Activated T-helper 2 cell treated with anti-CD3 and anti-CD28 coated beads, Interferon-gamma antibody, Interleukin-2, Interleukin-4, amounts not matched to agents 10 μg/mL and 5 μg/mL and 100 μg/mL, durations not matched to agents 14 hours and 24 hours and 36 hours (primary cell): ENCODE measurements at regions not wholly inside any gene's neighbourhood (a gene's known extent, or its start where the extent isn't known, plus 50 kb on each side); places are given as distances from the start of the nearest gene placed in this dataset.
"Not testable (repeated sequence)": the region's sequence is repeated elsewhere in the genome, so short reads cannot be mapped to it uniquely, and the experiment has no call there.

Experiments used
- DNase-seq: peaks from one replicate; pipeline ENCODE4 v3.0.0; 2021; ENCODE audit warnings: low spot score
- H3K27ac Mint-ChIP-seq: one replicate; pipeline ENCODE4 v1.8.0; 2021; ENCODE audit warnings: mixed read lengths
- H3K27me3 Mint-ChIP-seq: one replicate; pipeline ENCODE4 v1.8.0; 2021; ENCODE audit warnings: low read depth, mixed read lengths
- H3K36me3 Mint-ChIP-seq: one replicate; pipeline ENCODE4 v1.8.0; 2021; ENCODE audit warnings: low read depth, mixed read lengths
- H3K4me1 Mint-ChIP-seq: one replicate; pipeline ENCODE4 v1.8.0; 2021; ENCODE audit warnings: low read depth, mixed read lengths
- H3K4me3 Mint-ChIP-seq: one replicate; pipeline ENCODE4 v1.8.0; 2021; ENCODE audit warnings: low read depth, mild to moderate bottlenecking, moderate library complexity, mixed read lengths
- H3K9me3 Mint-ChIP-seq: one replicate; pipeline ENCODE4 v1.8.0; 2021; ENCODE audit warnings: mixed read lengths
- intact Hi-C: fragments of 100-400 bp; cut with micrococcal nuclease; formaldehyde crosslinking; loops from one replicate; pipeline ENCODE4 v1.15.1; 2023

DNA sequence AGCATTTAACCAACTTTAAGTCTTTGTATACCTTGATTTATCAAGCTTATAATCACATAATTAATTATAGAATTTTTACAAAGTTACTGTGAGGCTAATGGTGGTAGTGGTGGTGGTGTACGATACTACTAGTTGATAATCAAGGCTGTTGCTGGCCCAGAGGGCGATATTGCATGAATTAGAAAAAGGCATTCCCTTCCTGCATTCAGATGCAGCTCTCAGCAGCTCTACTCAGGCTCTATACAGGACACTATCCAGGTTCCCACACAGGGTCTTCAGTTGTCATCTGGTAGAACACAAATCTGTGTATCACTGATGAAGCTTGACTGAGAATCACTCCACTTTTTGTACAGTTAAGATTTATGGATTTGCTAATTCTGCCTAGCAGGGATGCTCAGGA, 562.8 kb upstream of the C9orf72 start:
- Mint-ChIP-seq H3K27me3 (no peaks in the 10 kb centered on the region), H3K27ac (no peak overlapping the region), H3K4me3 (no peak overlapping the region), H3K36me3 (no peaks in the 10 kb centered on the region), H3K9me3 (no peaks in the 10 kb centered on the region), H3K4me1 (no peaks in the 10 kb centered on the region)
- no peak for DNase-seq
- intact Hi-C loops: no loop called here

GRCh38 chr9:28147430-28147829, 574.1 kb upstream of the C9orf72 start:
- intact Hi-C loops, H3K4me3 Mint-ChIP-seq: not testable (repeated sequence)

DNA sequence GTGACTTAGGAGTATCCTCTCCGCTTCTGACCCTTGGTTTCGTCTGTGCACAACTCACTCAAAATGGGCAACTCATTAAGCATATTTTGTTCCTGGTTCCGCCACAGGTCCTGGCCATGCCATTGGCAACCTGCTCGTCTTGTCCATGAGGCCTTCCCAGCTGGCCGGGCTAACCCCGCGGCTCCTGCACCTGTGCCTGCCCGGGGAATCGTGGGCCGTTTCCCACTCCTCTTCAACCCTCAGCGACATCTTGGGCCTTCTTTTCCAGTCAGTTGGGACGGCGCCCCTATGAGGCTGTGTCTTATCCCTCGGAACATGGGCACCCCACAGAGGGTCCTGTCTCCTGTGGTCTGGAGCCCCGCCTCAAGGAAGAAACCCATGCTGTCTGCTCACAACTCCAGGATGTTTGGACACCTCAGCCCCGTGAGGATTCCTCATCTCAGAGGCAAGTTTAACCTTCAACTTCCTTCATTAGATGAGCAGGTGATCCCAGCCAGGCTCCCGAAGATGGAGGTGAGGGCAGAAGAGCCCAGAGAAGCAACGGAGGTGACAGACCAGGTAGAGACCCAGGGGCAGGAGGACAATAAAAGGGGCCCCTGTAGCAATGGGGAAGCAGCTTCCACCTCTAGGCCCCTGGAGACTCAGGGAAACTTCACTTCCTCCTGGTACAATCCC, 574.8 kb upstream of the C9orf72 start:
- H3K36me3 Mint-ChIP-seq, H3K4me1 Mint-ChIP-seq, intact Hi-C loops, H3K4me3 Mint-ChIP-seq, H3K27me3 Mint-ChIP-seq, DNase-seq, H3K27ac Mint-ChIP-seq: not testable (repeated sequence)
- peaks cover 13% of the 10 kb centered on the region for H3K9me3 Mint-ChIP-seq

More at GRCh38 chr9:28147430-28147829, 574.1 kb upstream of the C9orf72 start:
- DNase-seq, H3K36me3 Mint-ChIP-seq, H3K4me1 Mint-ChIP-seq, H3K27me3 Mint-ChIP-seq, H3K27ac Mint-ChIP-seq: not testable (repeated sequence)
- peaks cover 13% of the 10 kb centered on the region for H3K9me3 Mint-ChIP-seq

DNA sequence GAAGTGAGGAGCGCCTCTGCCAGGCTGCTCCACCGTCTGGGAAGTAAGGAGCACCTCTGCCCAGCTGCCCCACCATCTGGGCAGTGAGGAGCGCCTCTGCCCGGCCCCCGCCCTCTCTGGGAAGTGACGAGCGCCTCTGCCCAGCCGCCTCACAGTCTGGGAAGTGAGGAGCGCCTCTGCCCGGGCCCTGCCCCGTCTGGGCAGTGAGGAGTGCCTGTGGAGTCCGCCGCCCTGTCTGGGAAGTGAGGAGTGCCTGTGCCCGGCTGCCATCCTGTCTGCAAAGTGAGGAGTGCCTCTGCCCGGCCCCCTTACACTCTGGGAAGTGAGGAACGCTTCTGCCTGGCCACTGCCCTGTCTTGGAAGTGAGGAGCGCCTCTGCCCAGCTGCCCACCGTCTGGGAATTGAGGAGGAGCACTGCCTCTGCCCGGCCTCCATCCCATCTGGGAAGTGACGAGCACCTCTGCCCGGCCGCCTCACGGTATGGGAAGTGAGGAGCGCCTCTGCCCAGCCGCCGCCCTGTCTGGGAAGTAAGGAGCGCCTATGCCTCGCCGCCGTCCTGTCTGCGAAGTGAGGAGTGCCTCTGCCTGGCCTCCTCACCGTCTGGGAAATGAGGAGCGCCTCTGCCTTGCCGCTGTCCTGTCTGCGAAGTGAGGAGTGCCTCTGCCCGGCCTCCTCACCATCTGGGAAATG, 576.2 kb upstream of the C9orf72 start:
- H3K27me3 Mint-ChIP-seq, intact Hi-C loops, H3K4me3 Mint-ChIP-seq, H3K27ac Mint-ChIP-seq, H3K4me1 Mint-ChIP-seq, DNase-seq, H3K36me3 Mint-ChIP-seq: not testable (repeated sequence)
- H3K9me3 Mint-ChIP-seq: peaks cover 13% of the 10 kb centered on the region

DNA sequence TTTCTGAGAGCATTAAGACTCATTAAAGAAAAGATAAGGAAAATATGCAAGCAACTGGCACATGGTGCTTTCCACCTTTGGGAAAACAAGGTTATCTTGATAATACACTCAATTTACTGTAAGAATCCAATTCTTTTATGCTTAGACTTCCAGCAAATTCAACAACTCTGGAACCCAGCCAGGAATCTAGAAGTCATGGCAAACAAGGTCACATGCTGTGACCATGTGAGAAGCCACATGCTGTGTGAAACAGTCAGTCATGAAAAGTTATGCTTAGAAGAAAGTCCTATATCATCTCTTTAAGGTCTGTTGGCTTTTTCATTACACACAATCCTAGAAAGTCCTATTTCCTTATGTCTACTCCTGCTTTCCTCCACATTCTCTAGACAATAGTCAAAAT, 581.8 kb upstream of the C9orf72 start:
- H3K4me3 Mint-ChIP-seq: no peak overlapping the region
- H3K4me1 Mint-ChIP-seq: no peaks in the 10 kb centered on the region
- intact Hi-C loops: no loop called here

DNA sequence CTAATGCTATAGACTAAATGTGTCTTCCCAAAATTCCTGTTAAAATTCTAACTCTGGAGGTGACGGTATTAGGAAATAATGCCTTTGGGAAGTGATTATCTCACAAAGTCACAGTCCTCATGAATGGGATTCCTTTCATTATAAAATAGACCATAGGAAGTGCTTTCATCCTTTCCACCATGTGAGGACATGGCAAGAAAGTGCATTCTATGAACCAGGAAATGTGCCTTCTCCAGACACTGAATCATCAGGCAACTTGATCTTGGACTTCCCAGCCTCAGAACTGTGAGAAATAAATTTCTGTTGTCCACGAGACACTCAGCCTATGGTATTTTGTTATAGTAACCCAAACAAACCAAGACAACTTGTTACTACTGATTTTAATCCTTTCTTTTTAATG, 582.4 kb upstream of the C9orf72 start:
- intact Hi-C loops: no loop called here
- Mint-ChIP-seq H3K36me3 (no peaks in the 10 kb centered on the region), H3K9me3 (peaks cover 6% of the 10 kb centered on the region), H3K27me3 (no peaks in the 10 kb centered on the region), H3K4me1 (no peaks in the 10 kb centered on the region), H3K27ac (no peak overlapping the region), H3K4me3 (no peak overlapping the region)
- DNase-seq: no peak

More for the DNA sequence above, 581.8 kb upstream of the C9orf72 start:
- peaks cover 10% of the 10 kb centered on the region for H3K9me3 Mint-ChIP-seq
- H3K36me3 Mint-ChIP-seq: no peaks in the 10 kb centered on the region
- no peak for DNase-seq
- H3K27ac Mint-ChIP-seq: no peak overlapping the region
- H3K27me3 Mint-ChIP-seq: no peaks in the 10 kb centered on the region

DNA sequence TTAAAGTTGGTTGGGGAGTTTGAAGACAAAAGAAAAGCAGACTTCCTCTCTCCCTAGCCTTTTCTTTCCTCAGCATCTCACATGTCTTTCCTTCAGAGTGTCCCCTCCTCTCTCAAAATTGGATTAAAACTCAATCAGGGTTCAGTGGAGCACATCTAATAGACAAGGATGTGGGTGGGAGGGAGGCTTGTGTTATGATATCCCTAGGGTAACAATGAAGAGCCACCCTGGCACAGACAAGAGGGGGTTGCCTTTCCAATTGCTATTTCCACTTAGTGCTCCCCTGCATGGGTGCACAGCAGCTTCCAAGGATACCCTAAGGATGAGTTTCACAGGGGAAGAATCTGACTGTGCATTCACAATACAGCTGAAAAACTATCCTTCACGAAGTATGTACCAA, 585.2 kb upstream of the C9orf72 start:
- DNase-seq: no peak
- Mint-ChIP-seq H3K36me3 (no peaks in the 10 kb centered on the region), H3K4me1 (no peaks in the 10 kb centered on the region), H3K27me3 (no peaks in the 10 kb centered on the region), H3K27ac (no peak overlapping the region), H3K9me3 (peaks cover 5% of the 10 kb centered on the region), H3K4me3 (no peak overlapping the region)
- intact Hi-C loops: no loop called here

- Mint-ChIP-seq H3K9me3 (peaks cover 4% of the 10 kb centered on the region), H3K4me3 (no peak overlapping the region), H3K27me3 (no peaks in the 10 kb centered on the region), H3K27ac (no peak overlapping the region), H3K36me3 (no peaks in the 10 kb centered on the region), H3K4me1 (no peaks in the 10 kb centered on the region)
- DNase-seq: no peak
- intact Hi-C loops: no loop called here
These were observed 590.3 kb upstream of the C9orf72 start for GRCh38 chr9:28163619-28164018.

- H3K4me3 Mint-ChIP-seq: no peak overlapping the region
- DNase-seq: no peak
- intact Hi-C loops: no loop called here
These were observed 592.9 kb upstream of the C9orf72 start for GRCh38 chr9:28166179-28166578.

DNA sequence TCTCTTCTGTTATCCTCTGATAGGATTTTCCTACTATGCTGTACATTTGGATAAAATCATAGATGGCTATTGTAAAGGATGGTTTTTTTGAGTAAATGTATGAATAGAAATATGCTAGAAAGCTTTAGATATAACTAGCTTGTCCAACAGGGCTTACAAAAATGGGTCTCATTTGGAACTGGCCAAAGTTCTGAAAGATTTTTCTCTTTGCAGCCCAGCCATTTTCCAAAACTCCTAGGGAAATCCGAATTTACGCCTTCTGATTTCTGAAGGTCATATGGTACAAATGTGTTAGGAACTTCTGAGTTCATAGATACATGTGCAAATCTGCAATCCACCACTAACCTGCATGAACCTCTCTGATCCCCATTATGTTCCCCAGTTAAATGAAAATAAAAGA, 603.9 kb upstream of the C9orf72 start:
- intact Hi-C loops: no loop called here
- H3K4me3 Mint-ChIP-seq: no peak overlapping the region
- peaks cover 4% of the 10 kb centered on the region for H3K9me3 Mint-ChIP-seq
- no peak overlapping the region for H3K27ac Mint-ChIP-seq
- DNase-seq: no peak
- H3K27me3 Mint-ChIP-seq: no peaks in the 10 kb centered on the region
- no peaks in the 10 kb centered on the region for H3K4me1 Mint-ChIP-seq
- H3K36me3 Mint-ChIP-seq: no peaks in the 10 kb centered on the region

More at GRCh38 chr9:28166179-28166578, 592.9 kb upstream of the C9orf72 start:
- no peaks in the 10 kb centered on the region for H3K27me3 Mint-ChIP-seq
- peaks cover 4% of the 10 kb centered on the region for H3K9me3 Mint-ChIP-seq
- no peaks in the 10 kb centered on the region for H3K36me3 Mint-ChIP-seq
- no peak overlapping the region for H3K27ac Mint-ChIP-seq
- H3K4me1 Mint-ChIP-seq: no peaks in the 10 kb centered on the region

DNA sequence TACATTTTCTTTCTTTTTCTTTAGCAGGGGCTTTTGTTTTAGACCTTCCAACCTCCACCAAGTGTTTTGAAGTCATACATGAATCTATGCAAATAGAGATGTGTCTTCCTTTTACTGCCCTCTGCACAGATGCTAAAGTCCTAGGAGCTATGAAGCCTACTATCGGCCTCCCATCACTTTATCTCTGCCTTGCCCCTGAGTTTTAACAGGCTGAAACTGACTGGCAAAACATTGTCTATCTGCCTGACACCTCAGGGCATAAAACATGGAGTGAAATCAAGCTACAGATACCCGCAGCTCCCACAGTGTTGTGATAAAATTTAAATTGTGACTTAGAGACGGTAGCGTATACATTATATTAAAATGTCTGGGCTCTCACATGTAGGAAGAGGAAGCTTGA, 604.6 kb upstream of the C9orf72 start:
- no peak for DNase-seq
- Mint-ChIP-seq H3K4me3 (no peak overlapping the region), H3K9me3 (peaks cover 4% of the 10 kb centered on the region), H3K27me3 (no peaks in the 10 kb centered on the region), H3K36me3 (no peaks in the 10 kb centered on the region), H3K27ac (no peak overlapping the region), H3K4me1 (no peaks in the 10 kb centered on the region)
- intact Hi-C loops: no loop called here

DNA sequence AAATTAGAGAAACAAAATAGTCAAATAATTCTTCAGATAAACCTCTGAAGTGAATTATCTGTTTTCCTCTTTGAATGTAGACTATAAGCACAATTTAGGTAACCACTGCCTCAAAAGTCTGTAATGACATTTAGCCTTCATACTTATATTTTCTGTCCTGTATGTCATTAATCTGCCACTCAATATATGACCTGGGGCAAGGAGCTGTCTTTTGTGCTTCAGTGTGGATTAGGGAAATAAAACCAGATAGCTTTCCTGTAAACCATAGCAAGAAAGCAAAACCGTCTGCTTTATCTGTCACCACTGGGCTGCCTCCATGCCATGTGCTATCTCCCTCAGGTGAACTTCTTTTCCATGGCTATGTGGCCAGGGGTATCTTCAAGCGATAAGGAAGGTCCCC, 606.6 kb upstream of the C9orf72 start:
- peaks cover 11% of the 10 kb centered on the region for H3K9me3 Mint-ChIP-seq
- H3K36me3 Mint-ChIP-seq: no peaks in the 10 kb centered on the region
- intact Hi-C loops: no loop called here
- DNase-seq: no peak
- no peaks in the 10 kb centered on the region for H3K4me1 Mint-ChIP-seq
- no peak overlapping the region for H3K4me3 Mint-ChIP-seq
- H3K27me3 Mint-ChIP-seq: no peaks in the 10 kb centered on the region
- H3K27ac Mint-ChIP-seq: no peak overlapping the region

GRCh38 chr9:28190981-28191380, 617.7 kb upstream of the C9orf72 start:
- intact Hi-C loops: no loop called here
- Mint-ChIP-seq H3K4me1 (no peaks in the 10 kb centered on the region), H3K36me3 (no peaks in the 10 kb centered on the region), H3K9me3 (peaks cover 43% of the 10 kb centered on the region), H3K27me3 (no peaks in the 10 kb centered on the region), H3K27ac (no peak overlapping the region), H3K4me3 (no peak overlapping the region)
- no peak for DNase-seq
